ENCODE measurements at regions not wholly inside any gene's neighbourhood (a gene's known extent, or its start where the extent isn't known, plus 50 kb on each side); places are given as distances from the start of the nearest gene placed in this dataset.

- no peak for DNase-seq
Observed at GRCh38 chr10:124346831-124347230, 71.9 kb downstream of the OAT start.

- no peak for DNase-seq
Observed at GRCh38 chr10:124345521-124345920, 73.2 kb downstream of the OAT start.

- no peak for DNase-seq
Observed at GRCh38 chr10:124344931-124345330, 73.8 kb downstream of the OAT start.

- no peak for DNase-seq
Observed at GRCh38 chr10:124344266-124344590, 74.5 kb downstream of the OAT start.

- no peak for DNase-seq
Observed at GRCh38 chr10:124343351-124344265, 75.1 kb downstream of the OAT start.

- no peak for DNase-seq
Observed at GRCh38 chr10:124342821-124343170, 75.9 kb downstream of the OAT start.

- DNase-seq = no peak
Observed at GRCh38 chr10:124342136-124342820, 76.4 kb downstream of the OAT start.

GRCh38 chr10:124341768-124342135, 77.0 kb downstream of the OAT start:
- peak; percentile 78 for DNase-seq

- no peak for DNase-seq
Observed at GRCh38 chr10:124340033-124340760, 78.5 kb downstream of the OAT start.

- DNase-seq = no peak
Observed at GRCh38 chr10:124339119-124340032, 79.3 kb downstream of the OAT start.

GRCh38 chr10:124338276-124338925, 80.3 kb downstream of the OAT start:
- no peak for DNase-seq

GRCh38 chr10:124336186-124336585, 82.5 kb downstream of the OAT start:
- DNase-seq = no peak

- DNase-seq = no peak
Observed at GRCh38 chr10:124333931-124334330, 84.8 kb downstream of the OAT start.

- no peak for DNase-seq
Observed at GRCh38 chr10:124332426-124332825, 86.3 kb downstream of the OAT start.

- DNase-seq = no peak
Observed at GRCh38 chr10:124329941-124330340, 88.8 kb downstream of the OAT start.

GRCh38 chr10:124329362-124329761, 89.4 kb downstream of the OAT start:
- no peak for DNase-seq

GRCh38 chr10:124328477-124329220, 90.1 kb downstream of the OAT start:
- no peak for DNase-seq

- DNase-seq = no peak
Observed at GRCh38 chr10:124325998-124326636, 92.6 kb downstream of the OAT start.

- no peak for DNase-seq
Observed at GRCh38 chr10:124325633-124325914, 93.1 kb downstream of the OAT start.

GRCh38 chr10:124324856-124325632, 93.7 kb downstream of the OAT start:
- no peak for DNase-seq
